IMR-90 (cell line): ENCODE measurements at regions not wholly inside any gene's neighbourhood (a gene's known extent, or its start where the extent isn't known, plus 50 kb on each side); places are given as distances from the start of the nearest gene placed in this dataset.

Experiments
- ATAC-seq: fragments of 200-7000 bp; cut with Tn5 transposase; 2 replicates; pipeline ENCODE4 v1.9.1; 2020; ENCODE audit warnings: low read depth, mild to moderate bottlenecking, moderate library complexity
- BruUV-seq: library from RNA; stranded (reverse); fragments of 400-500 nt; replicated peaks from 2 replicates; lab custom pipeline; 2021; lab: Mats Ljungman, UMichigan
- CTCF ChIA-PET: fragments of 300-600 bp; formaldehyde crosslinking; extraction: SDS; loops from one replicate; lab custom pipeline; 2021; ENCODE audit warnings: antibody characterized with exemption; lab: Yijun Ruan, JAX
- POLR2A ChIA-PET: fragments of 300-600 bp; sonication (Branson Sonifier 250); formaldehyde crosslinking; loops from one replicate; lab custom pipeline; 2022; ENCODE audit warnings: antibody characterized with exemption; ENCODE audit not compliant: unreplicated experiment; lab: Charles Lee
- DNase-seq: peaks from one replicate; pipeline ENCODE4 v3.0.0; 2013
- H2AFZ ChIP-seq: replicated peaks from 2 replicates; pipeline ENCODE3; 2013; ENCODE audit warnings: low read length, mild to moderate bottlenecking; ENCODE audit not compliant: poor library complexity
- H2AK5ac ChIP-seq: 2 replicates; pipeline ENCODE4 v1.6.1; 2013; ENCODE audit warnings: low read depth, low read length, inconsistent platforms
- H2AK9ac ChIP-seq: replicated peaks from 2 replicates; pipeline ENCODE3; 2013; ENCODE audit warnings: mild to moderate bottlenecking, low read depth, low read length, moderate library complexity; ENCODE audit not compliant: poor library complexity
- H2BK120ac ChIP-seq: 2 replicates; pipeline ENCODE4 v1.6.1; 2013; ENCODE audit warnings: low read depth, low read length, inconsistent platforms
- H2BK15ac ChIP-seq: 3 replicates; pipeline ENCODE4 v1.6.1; 2013; ENCODE audit warnings: low read depth, low read length, inconsistent platforms
- H2BK20ac ChIP-seq: 2 replicates; pipeline ENCODE4 v1.6.1; 2013; ENCODE audit warnings: low read depth, mild to moderate bottlenecking, inconsistent platforms, low read length, moderate library complexity
- H2BK5ac ChIP-seq: 2 replicates; pipeline ENCODE4 v1.6.1; 2013; ENCODE audit warnings: mild to moderate bottlenecking, low read depth, low read length, inconsistent platforms; ENCODE audit not compliant: poor library complexity, severe bottlenecking
- H3K14ac ChIP-seq: replicated peaks from 2 replicates; pipeline ENCODE4 v1.6.1; 2013; ENCODE audit warnings: low read depth, low read length, inconsistent platforms
- H3K18ac ChIP-seq: 2 replicates; pipeline ENCODE4 v1.6.1; 2013; ENCODE audit warnings: low read depth, low read length, control low read depth
- H3K23ac ChIP-seq: 2 replicates; pipeline ENCODE4 v1.6.1; 2013; ENCODE audit warnings: low read depth, low read length, inconsistent platforms
- H3K27ac ChIP-seq: 2 replicates; pipeline ENCODE4 v1.5.1; 2013; ENCODE audit warnings: mild to moderate bottlenecking, control low read depth, low read length; ENCODE audit not compliant: insufficient read depth
- H3K27me3 ChIP-seq: 2 replicates; pipeline ENCODE4 v1.6.1; 2013; ENCODE audit warnings: low read length; ENCODE audit not compliant: control insufficient read depth, insufficient read depth
- H3K36me3 ChIP-seq: 2 replicates; pipeline ENCODE4 v1.6.1; 2013; ENCODE audit warnings: low read length, mixed read lengths; ENCODE audit not compliant: control insufficient read depth, insufficient read depth
- H3K4ac ChIP-seq: 2 replicates; pipeline ENCODE4 v1.6.1; 2013; ENCODE audit warnings: low read depth, low read length, inconsistent platforms
- H3K4me1 ChIP-seq: 2 replicates; pipeline ENCODE4 v1.6.1; 2013; ENCODE audit warnings: low read length, mixed read lengths; ENCODE audit not compliant: control insufficient read depth, insufficient read depth
- H3K4me2 ChIP-seq: 2 replicates; pipeline ENCODE4 v1.6.1; 2013; ENCODE audit warnings: low read depth, mild to moderate bottlenecking, control low read depth, low read length, moderate library complexity
- H3K4me3 ChIP-seq: 2 replicates; pipeline ENCODE4 v1.5.1; 2013; ENCODE audit warnings: low read depth, mild to moderate bottlenecking, control low read depth, low read length, moderate library complexity; ENCODE audit not compliant: insufficient read depth
- H3K56ac ChIP-seq: 2 replicates; pipeline ENCODE4 v1.6.1; 2013; ENCODE audit warnings: low read length, inconsistent platforms; ENCODE audit not compliant: insufficient read depth; ENCODE audit errors: extremely low read depth
- H3K79me1 ChIP-seq, 2 experiments: 2 replicates each; pipeline ENCODE4 v1.6.1; 2013; ENCODE audit warnings: low read length in 2 of 2, inconsistent platforms in 1 of 2, low read depth in 1 of 2
- H3K9ac ChIP-seq: 2 replicates; pipeline ENCODE4 v1.6.1; 2013; ENCODE audit warnings: low read depth, low read length, control low read depth
- H3K9me1 ChIP-seq: 2 replicates; pipeline ENCODE4 v1.6.1; 2013; ENCODE audit warnings: low read length, inconsistent platforms; ENCODE audit not compliant: insufficient read depth
- H3K9me3 ChIP-seq: 2 replicates; pipeline ENCODE4 v1.6.1; 2013; ENCODE audit warnings: low read length; ENCODE audit not compliant: control insufficient read depth, insufficient read depth
- H4K20me1 ChIP-seq: 2 replicates; pipeline ENCODE4 v1.6.1; 2013; ENCODE audit warnings: low read length, inconsistent platforms; ENCODE audit not compliant: insufficient read depth
- H4K5ac ChIP-seq: 2 replicates; pipeline ENCODE4 v1.6.1; 2013; ENCODE audit warnings: mild to moderate bottlenecking, low read depth, low read length, control low read depth
- H4K8ac ChIP-seq, 2 experiments: 2 replicates each; pipeline ENCODE4 v1.6.1; 2013; ENCODE audit warnings: low read depth in 2 of 2, low read length in 2 of 2, control low read depth in 1 of 2, inconsistent platforms in 1 of 2
- H4K91ac ChIP-seq: 2 replicates; pipeline ENCODE4 v1.6.1; 2013; ENCODE audit warnings: low read depth, low read length, inconsistent platforms; ENCODE audit not compliant: insufficient read depth
- BHLHE40 ChIP-seq: fragments of 150-350 bp; IDR thresholded peaks from 2 replicates; pipeline ENCODE4 v1.6.1; 2016; ENCODE audit warnings: mild to moderate bottlenecking, low read depth, low read length
- CEBPB ChIP-seq: IDR thresholded peaks from 2 replicates; pipeline ENCODE4 v1.6.1; 2012; ENCODE audit warnings: low read depth, low read length, improper control_type of control experiment
- CHD1 ChIP-seq: IDR thresholded peaks from 2 replicates; pipeline ENCODE4 v1.6.1; 2012; ENCODE audit warnings: low read depth, low read length, improper control_type of control experiment
- CTCF ChIP-seq: conservative IDR thresholded peaks from 2 replicates; pipeline ENCODE4 v1.5.1; 2012; ENCODE audit warnings: mild to moderate bottlenecking, low read depth, low read length, improper control_type of control experiment
- ELK1 ChIP-seq: fragments of 150-350 bp; IDR thresholded peaks from 2 replicates; pipeline ENCODE4 v1.6.1; 2016; ENCODE audit warnings: low read depth, mild to moderate bottlenecking, low read length, moderate library complexity, borderline replicate concordance
- FOS ChIP-seq: fragments of 150-350 bp; IDR thresholded peaks from 2 replicates; pipeline ENCODE4 v1.6.1; 2016; ENCODE audit warnings: low read depth, low read length
- MAZ ChIP-seq: IDR thresholded peaks from 2 replicates; pipeline ENCODE4 v1.6.1; 2012; ENCODE audit warnings: low read depth, mild to moderate bottlenecking, low read length, improper control_type of control experiment, moderate library complexity, borderline replicate concordance
- MXI1 ChIP-seq: IDR thresholded peaks from 2 replicates; pipeline ENCODE4 v1.6.1; 2012; ENCODE audit warnings: low read depth, mild to moderate bottlenecking, low read length, moderate library complexity, borderline replicate concordance
- NFE2L2 ChIP-seq: fragments of 150-350 bp; IDR thresholded peaks from 2 replicates; pipeline ENCODE4 v1.6.1; 2016; ENCODE audit warnings: low read depth, mild to moderate bottlenecking, low read length
- POLR2A ChIP-seq: IDR thresholded peaks from 2 replicates; pipeline ENCODE4 v1.6.1; 2012; ENCODE audit warnings: mild to moderate bottlenecking, low read depth, low read length
- RAD21 ChIP-seq: IDR thresholded peaks from 2 replicates; pipeline ENCODE4 v1.6.1; 2012; ENCODE audit warnings: low read length, improper control_type of control experiment
- RCOR1 ChIP-seq: IDR thresholded peaks from 2 replicates; pipeline ENCODE4 v1.6.1; 2012; ENCODE audit warnings: mild to moderate bottlenecking, low read length, improper control_type of control experiment; ENCODE audit not compliant: insufficient replicate concordance
- SMC3 ChIP-seq: fragments of 150-350 bp; IDR thresholded peaks from 2 replicates; pipeline ENCODE4 v1.6.1; 2016; ENCODE audit warnings: low read depth, mild to moderate bottlenecking, antibody characterized with exemption, low read length, moderate library complexity
- WGBS, 2 experiments: methylation state at CpG; one replicate each; pipeline versions ENCODE4 v1.1.5 to v1.1.7; 2013; ENCODE audit warnings: missing lambda C conversion rate in 2 of 2; ENCODE audit not compliant: insufficient read length in 1 of 2; ENCODE audit errors: extremely low coverage in 2 of 2; 5-methylcytosine and 5-hydroxymethylcytosine counted together
- dilution Hi-C: fragments of 300-500 bp; cut with HindIII; formaldehyde crosslinking; loops from one replicate; pipeline ENCODE4 v1.14.3; 2018; ENCODE audit warnings: low sequenced_read_pairs; ENCODE audit not compliant: unreplicated experiment
- in situ Hi-C: fragments of 300-500 bp; cut with MboI; formaldehyde crosslinking; loops from 3 replicates; pipeline ENCODE4 v1.14.3; 2019; ENCODE audit warnings: low sequenced_read_pairs, inconsistent platforms, mixed read lengths
- intact Hi-C: fragments of 100-400 bp; cut with micrococcal nuclease; formaldehyde crosslinking; loops from 2 replicates; pipeline ENCODE4 v1.10.0; 2022

GRCh38 chr2:219744066-219744465, 116.6 kb downstream of the SLC4A3 start:
- H3K36me3 ChIP-seq: no peaks in the 10 kb centered on the region
- H4K91ac ChIP-seq: no peak overlapping the region
- H2AK5ac ChIP-seq: no peak overlapping the region
- no peak overlapping the region for H3K14ac ChIP-seq
- TF ChIP-seq CEBPB: no peak
- no peak for TF ChIP-seq CTCF
- no peak for TF ChIP-seq FOS
- TF ChIP-seq NFE2L2: no peak
- no peak for TF ChIP-seq BHLHE40
- no peak for TF ChIP-seq MXI1
- no peak for TF ChIP-seq SMC3
- TF ChIP-seq ELK1: no peak
- TF ChIP-seq MAZ: no peak
- TF ChIP-seq RCOR1: no peak
- TF ChIP-seq CHD1: no peak
- TF ChIP-seq POLR2A: no peak
- TF ChIP-seq RAD21: no peak
- CTCF ChIA-PET: interaction anchor here (1.0 kb wide), 1 partner anchor 1356 kb away, joined by 3 read pairs; no protein-coding TSS in a partner anchor
- no peak overlapping the region for H2BK15ac ChIP-seq
- no peak overlapping the region for H2BK5ac ChIP-seq
- no peak overlapping the region for H3K4me2 ChIP-seq
- intact Hi-C loops: no loop called here
- H2BK120ac ChIP-seq: no peak overlapping the region
- H2BK20ac ChIP-seq: no peak overlapping the region
- no peak overlapping the region for H3K18ac ChIP-seq
- in situ Hi-C loops: no loop called here
- no peak overlapping the region for H3K56ac ChIP-seq
- H3K27me3 ChIP-seq: peaks cover 25% of the 10 kb centered on the region
- no peaks in the 10 kb centered on the region for H3K4me1 ChIP-seq
- dilution Hi-C loops: no loop called here
- no peaks in the 10 kb centered on the region for H3K9me3 ChIP-seq
- no peak overlapping the region for H3K4me3 ChIP-seq
- WGBS, 2 experiments: no CpG with 5 or more reads among the region's 2 CpGs
- H2AK9ac ChIP-seq: no peak overlapping the region
- no peak overlapping the region for H3K9ac ChIP-seq
- no peak overlapping the region for H2AFZ ChIP-seq
- ATAC-seq: no peak
- H4K5ac ChIP-seq: no peak overlapping the region
- no peak overlapping the region for H3K23ac ChIP-seq
- no peak overlapping the region for H3K27ac ChIP-seq
- no peak for DNase-seq
- H4K8ac ChIP-seq: no peak overlapping the region
- no TSS peak for BruUV-seq
- H3K9me1 ChIP-seq: no peaks in the 10 kb centered on the region; the same call in 1 of the 2 replicates
- H4K20me1 ChIP-seq: no peaks in the 10 kb centered on the region
- no peaks in the 10 kb centered on the region for H3K79me1 ChIP-seq
- POLR2A ChIA-PET: no interaction called here
- H3K4ac ChIP-seq: no peak overlapping the region
